ENCODE measurements at regions not wholly inside any gene's neighbourhood (a gene's known extent, or its start where the extent isn't known, plus 50 kb on each side); places are given as distances from the start of the nearest gene placed in this dataset.
"Not testable (repeated sequence)": the region's sequence is repeated elsewhere in the genome, so short reads cannot be mapped to it uniquely, and the experiment has no call there.

DNA sequence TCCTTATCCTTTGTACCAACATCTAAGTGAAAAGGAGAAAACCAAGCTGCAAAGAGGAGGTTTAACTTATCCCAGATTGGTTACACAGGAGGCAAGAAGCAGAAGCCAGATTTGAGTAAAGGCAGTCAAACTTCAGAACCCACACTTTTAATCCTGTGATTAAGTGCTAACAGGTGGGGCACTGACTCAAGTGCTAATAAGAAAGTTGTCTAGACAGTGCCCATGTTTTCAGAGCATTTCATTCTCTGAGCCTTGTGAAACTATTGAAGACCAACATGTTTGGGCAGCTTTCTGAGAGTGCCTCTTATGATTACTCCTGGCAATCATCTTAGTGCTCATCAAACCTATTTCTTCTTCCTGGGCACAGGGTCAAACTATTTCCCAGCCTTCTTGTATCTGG lies 380.8 kb downstream of the KCNRG start:
- DNase-seq (ENCODE audit: low spot score in 2 of 2) (no peak), ATAC-seq (no peak)
- Mint-ChIP-seq H3K36me3 (no peaks in the 10 kb centered on the region), H3K9me3 (no peaks in the 10 kb centered on the region), H3K27ac (no peak overlapping the region)

DNA sequence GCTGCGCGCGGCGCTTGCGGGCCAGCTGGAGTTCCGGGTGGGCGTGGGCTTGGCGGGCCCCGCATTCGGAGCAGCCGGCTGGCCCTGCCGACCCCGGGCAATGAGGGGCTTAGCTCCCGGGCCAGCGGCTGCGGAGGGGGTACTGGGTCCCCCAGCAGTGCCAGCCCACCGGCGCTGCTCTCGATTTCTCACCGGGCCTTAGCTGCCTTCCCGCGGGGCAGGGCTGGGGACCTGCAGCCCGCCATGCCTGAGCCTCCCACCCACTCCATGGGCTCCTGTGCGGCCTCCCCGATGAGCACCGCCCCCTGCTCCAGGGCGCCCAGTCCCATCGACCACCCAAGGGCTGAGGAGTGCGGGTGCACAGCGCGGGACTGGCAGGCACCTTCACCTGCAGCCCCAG lies 381.4 kb downstream of the KCNRG start:
- H3K27ac Mint-ChIP-seq; H3K36me3 Mint-ChIP-seq; H3K9me3 Mint-ChIP-seq; ATAC-seq; DNase-seq (ENCODE audit: low spot score in 2 of 2): not testable (repeated sequence)

DNA sequence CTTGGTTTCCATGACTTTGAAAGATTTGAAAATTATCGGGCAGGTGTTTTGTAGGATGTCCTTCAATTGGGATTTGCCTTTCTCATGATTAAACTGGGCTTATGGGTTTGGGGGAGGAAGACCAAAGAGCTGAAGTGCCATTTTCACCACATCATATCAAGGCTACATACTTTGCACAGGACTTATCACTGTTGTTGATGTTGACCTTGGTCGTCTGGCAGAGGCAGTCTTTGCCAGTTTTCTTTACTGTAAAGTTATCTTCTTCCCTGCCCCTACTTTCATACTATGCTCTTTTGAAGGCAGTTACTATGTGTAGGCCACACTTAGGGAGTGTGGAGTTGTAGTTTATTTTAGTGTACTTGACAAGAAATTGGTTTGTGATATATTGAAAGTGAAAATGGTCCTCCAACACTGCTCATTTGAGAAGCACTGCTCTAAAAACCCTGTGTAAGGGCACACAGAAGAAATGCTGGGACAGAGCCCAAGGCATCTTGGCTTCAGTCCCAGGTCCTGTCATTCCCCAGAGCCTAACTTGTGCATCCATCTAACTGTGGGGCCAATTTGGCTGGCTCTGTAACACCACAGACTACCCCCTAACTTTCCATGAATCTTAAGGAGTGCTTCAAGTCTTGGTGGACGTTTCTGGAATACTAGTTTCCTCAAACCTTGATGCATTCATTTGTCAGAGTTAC lies 384.9 kb downstream of the KCNRG start:
- DNase-seq (ENCODE audit: low spot score in 2 of 2) (no peak), ATAC-seq (no peak)
- Mint-ChIP-seq H3K36me3 (no peaks in the 10 kb centered on the region), H3K27ac (no peak overlapping the region), H3K9me3 (peaks cover 0 to 7% of the 10 kb centered on the region in 2 donors)

DNA sequence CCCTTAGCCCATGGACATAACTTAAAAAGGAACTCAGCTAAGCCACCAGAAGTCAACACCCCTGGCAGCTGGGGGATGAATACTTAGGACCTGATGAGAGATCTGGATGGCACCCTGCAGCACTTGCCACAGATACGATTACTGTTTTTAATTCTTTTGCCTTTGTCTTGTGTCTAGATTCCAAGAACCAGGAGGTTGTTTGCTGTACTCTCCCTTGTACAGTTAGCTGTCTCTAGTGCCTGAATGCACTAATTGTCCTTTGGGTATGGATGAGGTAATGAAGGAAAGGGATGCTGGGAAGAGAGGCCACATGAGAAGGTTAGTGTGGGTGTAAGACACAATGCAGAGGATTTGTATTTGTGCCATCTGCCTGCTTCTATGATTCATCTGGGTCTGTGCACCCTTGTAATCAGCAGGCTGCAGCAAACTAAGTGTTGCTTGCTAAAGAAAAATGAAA lies 385.8 kb downstream of the KCNRG start:
- ATAC-seq = no peak
- Mint-ChIP-seq H3K36me3 (no peaks in the 10 kb centered on the region), H3K9me3 (peaks cover 0 to 7% of the 10 kb centered on the region in 2 donors), H3K27ac (no peak overlapping the region)
- no peak for DNase-seq (ENCODE audit: low spot score in 2 of 2)

DNA sequence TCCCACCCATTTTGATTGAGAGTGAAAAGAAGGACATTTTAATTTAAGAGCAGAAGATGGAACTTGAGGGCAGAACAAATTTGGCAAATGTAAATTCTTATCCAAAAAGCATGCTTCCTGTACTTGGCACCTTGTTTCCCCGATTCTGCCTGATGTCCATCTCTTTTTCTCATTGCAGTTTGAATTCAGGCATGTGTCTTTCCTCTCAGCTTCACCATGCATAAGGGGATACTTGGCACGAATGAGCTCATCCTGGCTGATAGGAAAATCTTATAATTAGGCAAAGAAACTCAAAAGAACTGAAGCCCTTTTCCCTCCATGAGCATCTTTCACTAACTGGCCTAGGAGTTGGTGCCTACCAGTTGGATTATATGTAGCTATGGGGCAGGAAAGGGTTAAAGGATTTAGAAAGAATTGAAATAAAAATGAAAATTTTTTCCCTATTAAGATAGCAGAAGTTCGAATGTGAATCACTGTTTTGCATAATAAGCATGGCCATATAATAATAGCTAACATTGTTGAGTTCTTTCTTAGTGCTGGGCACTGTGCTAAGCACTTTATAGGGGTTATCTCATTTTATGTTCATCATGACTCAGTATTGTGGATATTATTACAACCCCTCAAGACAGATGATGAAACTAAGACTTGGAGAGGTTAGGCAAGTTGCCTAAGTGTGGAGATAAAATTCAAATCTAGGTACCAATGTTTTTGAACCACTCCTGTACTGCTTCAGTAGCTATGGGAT lies 386.6 kb downstream of the KCNRG start:
- H3K36me3 Mint-ChIP-seq = no peaks in the 10 kb centered on the region
- no peak overlapping the region for H3K27ac Mint-ChIP-seq
- DNase-seq (ENCODE audit: low spot score in 2 of 2) (no peak), ATAC-seq (no peak)
- H3K9me3 Mint-ChIP-seq = peaks cover 0 to 7% of the 10 kb centered on the region in 2 donors

DNA sequence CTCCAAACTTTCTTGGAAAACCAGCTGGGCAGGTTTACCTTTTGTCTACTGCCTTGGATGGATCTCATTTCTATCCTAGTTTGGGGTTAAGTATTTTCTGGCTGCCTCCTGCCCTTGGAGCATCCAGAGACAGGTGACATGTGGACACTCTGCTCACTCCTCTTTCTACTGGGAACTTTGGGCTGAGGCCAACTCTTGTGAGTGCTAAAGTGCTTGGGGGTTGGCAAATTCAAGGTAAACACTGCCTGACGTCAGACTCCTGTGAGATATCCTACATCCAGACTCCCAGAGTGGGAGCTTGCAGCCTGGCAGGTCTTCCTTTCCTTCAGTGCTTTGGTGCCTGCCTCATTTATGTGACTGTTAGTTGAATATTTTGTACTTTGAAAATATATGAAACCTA lies 388.1 kb downstream of the KCNRG start:
- ATAC-seq (no peak), DNase-seq (ENCODE audit: low spot score in 2 of 2) (no peak)
- Mint-ChIP-seq H3K9me3 (peaks cover 0 to 7% of the 10 kb centered on the region in 2 donors), H3K27ac (no peak overlapping the region), H3K36me3 (no peaks in the 10 kb centered on the region)

DNA sequence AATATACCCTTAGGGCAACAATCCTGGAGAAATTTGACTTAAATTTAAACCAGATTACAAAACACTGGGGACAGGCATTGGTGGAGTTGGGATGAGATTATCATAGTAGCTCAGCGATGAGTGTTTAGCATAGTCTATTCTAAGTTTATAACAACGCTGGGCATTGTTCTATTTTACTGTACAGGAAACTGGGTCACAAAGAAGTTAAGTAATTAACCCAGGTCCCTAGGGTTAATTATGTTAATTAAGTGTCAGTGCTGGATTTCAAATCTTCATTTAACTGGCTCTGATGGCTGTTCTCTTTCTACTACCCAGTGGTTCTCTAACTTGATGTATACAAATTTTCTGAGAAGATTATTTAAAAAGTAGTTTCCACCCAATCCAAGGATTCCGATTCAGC lies 388.9 kb downstream of the KCNRG start:
- no peak for ATAC-seq
- peaks cover 0 to 7% of the 10 kb centered on the region in 2 donors for H3K9me3 Mint-ChIP-seq
- no peaks in the 10 kb centered on the region for H3K36me3 Mint-ChIP-seq
- DNase-seq (ENCODE audit: low spot score in 2 of 2) = no peak
- H3K27ac Mint-ChIP-seq = no peak overlapping the region

DNA sequence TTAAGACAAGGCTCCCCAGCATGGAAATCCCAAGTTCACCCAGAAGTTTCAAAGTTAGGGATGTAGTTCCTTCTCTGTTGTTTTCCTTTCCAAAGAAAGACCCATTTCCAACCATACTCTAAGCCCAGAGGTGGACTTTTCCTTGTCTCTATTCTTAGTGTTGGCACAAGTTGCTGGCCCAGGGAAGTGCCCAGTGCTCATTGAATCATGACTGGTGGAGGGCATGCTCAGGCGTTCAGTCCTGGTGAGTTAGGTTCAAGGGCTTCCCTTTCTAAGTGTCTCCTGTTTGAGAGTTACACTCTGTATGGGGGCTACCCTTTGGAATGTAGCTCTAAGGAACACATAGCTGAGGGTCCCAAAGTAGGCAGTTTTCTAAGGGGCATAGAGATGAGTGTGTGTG lies 389.5 kb downstream of the KCNRG start:
- ATAC-seq (no peak), DNase-seq (ENCODE audit: low spot score in 2 of 2) (no peak)
- no peak overlapping the region for H3K27ac Mint-ChIP-seq
- H3K9me3 Mint-ChIP-seq = peaks cover 0 to 7% of the 10 kb centered on the region in 2 donors
- H3K36me3 Mint-ChIP-seq = no peaks in the 10 kb centered on the region

DNA sequence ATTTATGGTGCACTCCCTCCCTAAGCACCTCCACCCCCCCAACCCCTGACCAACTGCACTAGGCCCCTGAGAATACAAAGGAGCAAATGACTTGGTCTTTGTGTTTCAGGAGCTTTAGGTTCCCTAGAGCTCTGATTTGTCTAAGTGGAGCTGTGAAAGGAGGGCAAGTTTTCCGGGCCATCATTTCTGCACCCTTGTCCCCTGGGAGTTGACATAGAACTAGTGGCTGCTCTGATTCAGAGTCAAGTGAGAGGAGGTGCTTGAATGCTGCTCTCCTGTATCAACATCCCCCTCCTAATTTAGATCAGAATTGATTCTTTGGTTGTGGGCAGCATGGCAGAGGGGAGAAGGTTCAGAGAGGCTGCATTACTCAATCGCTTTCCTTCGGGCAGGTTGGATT lies 391.6 kb downstream of the KCNRG start:
- peaks cover 0 to 7% of the 10 kb centered on the region in 2 donors for H3K9me3 Mint-ChIP-seq

DNA sequence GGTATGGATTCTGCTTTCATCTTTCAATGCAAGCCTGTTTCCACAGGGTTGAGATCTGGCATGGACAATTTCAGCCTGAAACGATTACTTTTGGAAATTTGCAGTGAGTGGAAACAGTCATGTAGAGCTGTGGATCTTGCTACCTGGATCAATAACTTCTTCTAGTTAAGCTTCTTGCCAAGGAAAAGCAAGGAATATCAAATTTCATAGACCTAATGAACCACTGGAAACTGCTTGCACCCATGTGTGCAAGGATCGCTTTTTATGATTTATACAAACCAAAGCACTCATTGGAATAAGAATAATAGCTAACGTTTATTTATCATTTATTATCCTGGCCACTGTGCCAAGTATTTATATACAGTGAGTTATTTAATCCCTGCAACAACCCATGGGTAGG lies 392.8 kb downstream of the KCNRG start:
- no peak for DNase-seq (ENCODE audit: low spot score in 2 of 2)
- H3K27ac Mint-ChIP-seq = no peak overlapping the region
- ATAC-seq = no peak
- H3K36me3 Mint-ChIP-seq = no peaks in the 10 kb centered on the region
- no peaks in the 10 kb centered on the region for H3K9me3 Mint-ChIP-seq

More for the DNA sequence above, 391.6 kb downstream of the KCNRG start:
- no peak for ATAC-seq
- DNase-seq (ENCODE audit: low spot score in 2 of 2) = no peak
- no peaks in the 10 kb centered on the region for H3K36me3 Mint-ChIP-seq
- H3K27ac Mint-ChIP-seq = no peak overlapping the region

DNA sequence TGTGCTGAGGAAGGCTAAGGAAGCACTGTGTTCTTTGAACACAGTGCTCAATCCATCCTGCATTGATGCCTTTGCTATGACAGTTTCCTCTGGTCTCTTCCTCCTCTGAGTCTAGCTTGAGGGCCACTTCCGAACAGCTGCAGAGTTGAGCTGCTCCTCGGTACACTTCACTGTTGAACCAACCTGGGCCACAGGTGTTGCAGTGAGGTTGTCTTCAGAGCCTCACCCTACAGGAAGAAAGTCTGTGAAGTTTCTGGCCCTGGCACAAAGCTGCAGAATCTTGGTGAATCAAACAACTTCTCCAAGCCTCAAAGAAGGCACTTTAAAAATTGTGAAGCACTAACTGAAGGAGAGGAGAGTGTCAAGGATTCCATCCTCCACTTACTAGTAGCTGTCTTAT lies 394.0 kb downstream of the KCNRG start:
- H3K27ac Mint-ChIP-seq = no peak overlapping the region
- ATAC-seq (no peak), DNase-seq (ENCODE audit: low spot score in 2 of 2) (no peak)
- peaks cover 0 to under 1% of the 10 kb centered on the region in 2 donors for H3K9me3 Mint-ChIP-seq
- H3K36me3 Mint-ChIP-seq = peaks cover under 1 to 6% of the 10 kb centered on the region in 2 donors

DNA sequence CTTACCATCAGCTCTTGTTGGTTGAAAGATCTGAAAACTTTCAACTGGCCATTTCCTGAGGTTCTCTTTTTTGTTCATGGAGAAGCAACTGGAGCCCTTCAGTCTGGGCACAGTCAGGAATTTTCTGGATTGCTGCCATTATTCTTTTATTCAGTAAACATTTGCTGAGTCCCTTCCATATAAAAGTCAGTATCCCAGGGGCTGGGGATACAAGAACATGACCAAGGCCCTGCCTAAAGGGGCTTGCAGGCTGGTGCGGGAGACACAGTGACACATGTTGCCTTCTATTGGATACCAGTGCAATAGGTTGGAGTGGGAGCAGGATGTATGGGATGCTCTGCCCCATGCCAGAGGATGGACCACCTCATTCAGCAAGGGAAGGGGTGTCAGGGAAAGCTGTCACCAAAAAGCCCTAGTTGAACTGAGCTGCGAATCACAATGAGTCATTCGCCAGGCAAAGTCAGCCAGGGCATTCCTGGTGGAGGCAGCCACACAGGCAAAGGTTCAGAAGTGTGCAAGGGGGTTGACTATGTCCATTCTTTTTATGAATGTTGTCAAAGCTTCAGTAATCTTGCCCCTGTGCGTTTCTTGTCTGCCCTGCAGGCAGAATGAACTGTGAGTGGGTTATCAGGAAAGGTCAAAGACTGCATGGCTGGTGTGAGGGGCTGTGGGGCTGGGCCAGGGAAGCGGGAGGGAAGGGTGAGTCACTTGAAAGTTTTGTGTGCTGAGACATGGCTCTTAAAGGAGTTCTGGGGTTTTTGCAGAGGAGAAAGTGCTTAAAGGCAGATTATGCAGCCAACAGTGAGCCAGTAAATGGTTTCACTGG lies 395.9 kb downstream of the KCNRG start:
- ATAC-seq = peak; percentile 16 to 59
- H3K9me3 Mint-ChIP-seq = peaks cover 5 to 7% of the 10 kb centered on the region in 2 donors

DNA sequence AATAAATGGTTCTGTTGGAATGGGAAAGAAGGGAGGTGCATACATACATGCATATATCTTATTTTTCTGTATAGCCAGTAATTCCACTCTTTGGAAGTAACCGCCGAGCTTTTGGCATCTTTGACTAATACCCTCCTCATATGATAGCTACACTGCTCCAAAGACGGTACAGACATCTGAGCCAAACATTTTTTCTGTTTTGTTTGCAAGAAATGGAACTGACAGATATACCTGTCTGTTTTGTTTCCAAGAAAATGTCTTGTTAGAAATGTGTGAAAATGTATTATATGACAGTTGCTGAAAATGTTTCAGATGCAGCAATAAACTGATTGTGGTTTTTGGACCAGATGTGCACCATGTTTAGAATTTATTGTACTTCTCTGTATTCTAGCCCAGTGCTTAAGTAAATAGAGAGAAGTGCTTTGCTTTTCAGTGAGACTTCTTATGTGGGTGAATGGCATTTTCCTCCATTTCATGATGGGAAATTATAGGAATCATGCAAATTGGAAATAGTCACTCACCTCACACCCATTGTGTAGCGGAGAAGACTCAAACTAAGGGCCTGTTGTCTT lies 396.9 kb downstream of the KCNRG start:
- ATAC-seq = no peak
- peaks cover 7 to 14% of the 10 kb centered on the region in 2 donors for H3K36me3 Mint-ChIP-seq

More for the DNA sequence above, 395.9 kb downstream of the KCNRG start:
- peaks cover 7 to 14% of the 10 kb centered on the region in 2 donors for H3K36me3 Mint-ChIP-seq
- DNase-seq (ENCODE audit: low spot score in 2 of 2) = no peak
- no peak overlapping the region for H3K27ac Mint-ChIP-seq

DNA sequence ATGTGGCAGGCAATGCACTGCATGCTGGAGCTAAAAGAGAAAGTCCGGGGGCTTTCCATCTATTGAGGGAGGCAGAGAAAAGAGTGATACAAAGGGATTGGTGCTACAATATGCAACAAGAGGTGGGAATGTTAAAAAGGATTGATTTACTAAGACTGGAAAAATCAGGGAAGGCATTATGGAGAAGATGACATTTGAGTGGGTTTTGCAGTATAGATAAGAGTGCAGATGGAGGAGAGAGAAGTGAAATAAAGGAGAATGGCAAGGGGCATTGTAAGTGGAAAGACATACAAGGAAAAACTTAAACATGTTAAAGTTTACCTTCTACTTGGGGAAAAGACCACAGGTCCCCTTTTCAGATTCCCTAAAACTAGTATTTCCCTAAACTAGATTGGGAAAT lies 399.4 kb downstream of the KCNRG start:
- peaks cover 7 to 14% of the 10 kb centered on the region in 2 donors for H3K36me3 Mint-ChIP-seq
- ATAC-seq = no peak
- no peak for DNase-seq (ENCODE audit: low spot score in 2 of 2)
- no peak overlapping the region for H3K27ac Mint-ChIP-seq
- H3K9me3 Mint-ChIP-seq = peaks cover 5 to 12% of the 10 kb centered on the region in 2 donors

More for the DNA sequence above, 396.9 kb downstream of the KCNRG start:
- DNase-seq (ENCODE audit: low spot score in 2 of 2) = no peak
- Mint-ChIP-seq H3K27ac (no peak overlapping the region), H3K9me3 (peaks cover 5 to 12% of the 10 kb centered on the region in 2 donors)

DNA sequence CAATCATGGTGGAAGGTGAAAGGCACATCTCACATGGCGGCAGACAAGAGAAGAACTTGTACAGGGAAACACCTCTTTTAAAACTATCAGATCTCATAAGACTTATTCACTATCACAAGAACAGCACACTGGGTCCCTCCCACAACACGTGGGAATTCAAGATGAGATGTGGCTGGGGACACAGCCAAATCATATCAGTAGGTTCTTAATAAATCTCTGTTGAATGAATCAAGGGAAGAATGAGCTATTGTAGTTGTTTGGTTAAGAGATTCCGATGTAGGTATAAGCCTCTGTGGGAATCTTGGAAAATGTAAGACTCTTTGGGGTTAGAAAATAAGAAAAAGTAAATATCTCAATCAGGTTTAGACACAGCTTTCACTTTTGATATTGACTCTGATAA lies 400.2 kb downstream of the KCNRG start:
- no peak for DNase-seq (ENCODE audit: low spot score in 2 of 2)

DNA sequence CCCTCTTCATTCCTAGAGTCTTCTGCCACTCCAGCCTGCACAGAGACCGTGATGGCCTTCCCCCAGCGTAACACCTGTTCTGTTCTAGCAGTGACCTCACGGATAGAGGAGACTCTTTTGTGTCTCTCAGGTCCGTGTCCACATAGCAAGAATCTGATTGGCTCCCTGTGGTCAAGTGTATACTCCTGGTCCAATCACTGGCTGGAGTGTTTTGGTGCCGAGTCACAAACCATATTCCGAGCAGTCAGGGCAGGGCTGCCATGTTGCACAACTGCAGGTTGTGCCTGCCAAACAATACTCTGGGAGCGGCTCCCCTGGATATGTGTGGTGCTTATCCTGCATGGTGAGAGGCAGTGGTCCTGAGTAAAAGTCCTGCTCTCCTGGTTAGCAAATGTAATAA lies 402.4 kb downstream of the KCNRG start:
- Mint-ChIP-seq H3K27ac (no peak overlapping the region), H3K36me3 (peaks cover 7 to 14% of the 10 kb centered on the region in 2 donors), H3K9me3 (peaks cover 5 to 12% of the 10 kb centered on the region in 2 donors)
- ATAC-seq (peak; percentile 24 to 47), DNase-seq (ENCODE audit: low spot score in 2 of 2) (no peak)

More for the DNA sequence above, 400.2 kb downstream of the KCNRG start:
- no peak for ATAC-seq
- peaks cover 5 to 12% of the 10 kb centered on the region in 2 donors for H3K9me3 Mint-ChIP-seq
- peaks cover 7 to 14% of the 10 kb centered on the region in 2 donors for H3K36me3 Mint-ChIP-seq
- no peak overlapping the region for H3K27ac Mint-ChIP-seq
